ENCODE measurements at regions not wholly inside any gene's neighbourhood (a gene's known extent, or its start where the extent isn't known, plus 50 kb on each side); places are given as distances from the start of the nearest gene placed in this dataset.

DNA sequence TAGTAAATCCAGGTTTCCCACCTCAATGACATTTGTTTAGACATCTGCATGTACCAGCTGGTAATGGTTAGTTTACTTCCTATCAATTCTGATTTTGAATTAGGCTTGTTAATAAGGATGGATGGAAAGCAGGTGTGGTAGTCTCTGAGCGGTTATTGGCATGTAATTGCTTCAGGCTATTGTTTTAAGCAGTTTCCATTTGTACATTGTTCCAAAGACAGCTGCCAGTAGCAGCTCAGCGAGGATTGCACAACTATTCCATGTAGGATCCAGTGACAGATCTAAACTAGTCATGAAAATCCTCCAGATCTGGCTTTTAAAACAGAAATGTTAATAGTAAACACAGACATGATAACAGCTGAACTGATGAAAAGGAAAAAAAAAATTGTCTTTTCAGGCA lies 436.0 kb upstream of the ADARB2 start:
- DNase-seq (ENCODE audit: low spot score) = no peak

DNA sequence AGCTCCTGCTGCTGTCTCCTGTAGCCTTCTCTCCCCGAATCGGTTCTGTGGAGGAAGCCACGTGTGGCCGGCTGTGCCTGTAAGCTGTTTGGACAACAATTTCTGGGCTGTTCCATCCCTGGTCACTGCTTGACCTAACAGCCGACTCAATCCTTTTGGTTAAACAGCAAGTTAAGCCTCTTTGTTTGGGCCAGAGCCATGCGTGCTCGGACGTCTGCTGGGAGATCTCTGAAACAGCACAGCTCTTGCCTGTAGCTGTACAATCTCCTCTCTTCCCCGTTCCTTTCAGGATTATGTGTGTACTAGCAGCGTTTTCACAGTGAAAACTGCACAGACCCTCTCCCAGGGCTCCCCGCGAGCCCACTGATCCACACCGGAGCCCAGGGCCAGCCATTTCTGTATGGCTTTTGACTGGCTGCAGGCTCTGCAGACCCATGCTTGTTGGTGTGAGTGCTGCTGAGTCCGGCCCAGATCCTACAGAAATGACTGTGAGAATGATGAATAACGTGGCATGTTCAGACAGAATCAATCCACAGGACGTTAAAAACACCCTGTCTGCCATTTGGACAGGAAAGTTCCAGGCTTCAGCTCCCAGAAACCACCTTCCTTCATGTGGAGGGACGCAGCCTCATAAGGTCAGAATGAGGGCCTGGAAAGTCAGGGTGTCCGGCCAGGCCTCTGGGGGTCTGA lies 428.6 kb upstream of the ADARB2 start:
- no peak for DNase-seq (ENCODE audit: low spot score)

DNA sequence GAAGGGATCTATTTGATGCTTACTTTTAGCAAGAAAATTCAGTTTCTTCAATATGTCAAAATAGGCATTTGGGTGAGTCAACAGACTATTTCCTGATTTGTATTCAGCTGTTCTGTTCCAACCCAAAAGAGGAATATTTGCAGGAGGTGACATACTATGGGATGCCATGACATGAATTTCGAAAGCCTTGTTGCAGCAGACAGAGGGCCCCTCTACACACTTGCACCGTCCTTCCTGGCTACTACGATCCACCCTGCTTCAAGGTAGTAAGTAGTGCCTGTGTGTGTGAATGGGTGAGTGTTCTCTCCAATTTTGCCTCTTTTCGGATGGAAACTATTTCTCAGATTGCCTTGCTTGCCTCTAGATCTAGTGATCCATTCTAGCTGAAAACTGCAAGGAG lies 413.0 kb upstream of the ADARB2 start:
- no peak for DNase-seq (ENCODE audit: low spot score)

DNA sequence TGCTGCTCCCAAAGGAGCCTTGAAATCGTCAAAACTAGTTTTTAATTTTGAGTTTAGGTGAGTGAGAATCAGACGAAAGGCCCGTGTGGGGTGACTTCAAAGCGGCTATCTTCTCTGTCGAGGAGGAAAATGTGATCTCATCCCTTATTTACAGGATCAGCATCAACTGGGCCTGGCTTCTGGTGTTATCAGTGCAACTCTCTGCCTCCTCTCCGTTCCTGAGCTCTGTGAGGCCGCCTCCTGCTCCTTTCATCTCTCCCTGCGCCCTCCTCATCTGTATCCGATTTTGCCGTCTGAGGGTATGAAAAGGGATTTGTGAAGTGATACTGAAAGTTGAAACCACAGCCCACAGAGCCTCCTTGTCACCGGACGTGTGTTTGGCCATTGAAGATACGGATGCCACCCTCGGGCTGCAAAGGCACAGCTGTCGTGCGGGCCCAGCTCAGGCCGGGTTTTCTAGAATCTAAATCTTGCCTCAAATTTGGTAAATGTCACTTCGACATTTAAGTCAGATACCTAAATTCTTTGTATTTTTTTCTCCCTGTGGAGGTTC lies 408.7 kb upstream of the ADARB2 start:
- no peak for DNase-seq (ENCODE audit: low spot score)

DNA sequence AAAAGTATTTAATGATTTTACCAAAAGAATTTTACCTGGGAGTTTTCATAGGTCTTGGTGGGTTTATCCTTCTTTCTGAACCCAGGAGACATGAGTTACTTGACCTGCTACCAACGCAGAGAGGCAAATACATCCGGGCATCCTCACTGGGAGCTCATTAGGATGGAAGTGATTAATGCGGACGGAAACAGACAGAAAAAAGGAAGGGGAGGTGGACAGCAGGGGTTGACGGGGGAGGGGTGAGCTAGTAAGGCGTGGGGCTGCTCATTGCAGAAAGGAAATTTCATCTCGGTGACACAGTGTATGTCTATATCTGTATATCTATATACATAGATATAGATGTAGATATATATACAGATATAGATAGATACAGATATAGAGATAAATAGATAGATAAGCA lies 408.2 kb upstream of the ADARB2 start:
- no peak for DNase-seq (ENCODE audit: low spot score)

DNA sequence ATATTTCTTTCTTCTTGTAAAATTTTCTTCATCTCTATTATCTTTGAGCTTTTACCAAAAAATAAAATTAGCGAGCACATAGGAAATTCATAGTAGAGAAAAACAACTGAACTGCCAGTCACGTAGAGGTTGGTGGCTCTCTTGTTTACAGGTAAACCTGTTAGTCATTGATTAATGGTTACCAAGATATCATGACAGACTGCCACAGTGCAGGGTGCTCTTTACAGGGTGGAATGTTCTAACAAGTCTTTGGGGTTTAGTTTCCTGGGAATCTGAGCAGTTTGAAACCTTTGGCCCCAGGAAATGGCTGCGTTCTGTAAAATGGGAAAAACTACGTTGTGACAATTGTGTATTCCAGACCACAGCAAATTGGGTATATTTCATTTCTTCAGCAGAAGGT lies 407.3 kb upstream of the ADARB2 start:
- no peak for DNase-seq (ENCODE audit: low spot score)

DNA sequence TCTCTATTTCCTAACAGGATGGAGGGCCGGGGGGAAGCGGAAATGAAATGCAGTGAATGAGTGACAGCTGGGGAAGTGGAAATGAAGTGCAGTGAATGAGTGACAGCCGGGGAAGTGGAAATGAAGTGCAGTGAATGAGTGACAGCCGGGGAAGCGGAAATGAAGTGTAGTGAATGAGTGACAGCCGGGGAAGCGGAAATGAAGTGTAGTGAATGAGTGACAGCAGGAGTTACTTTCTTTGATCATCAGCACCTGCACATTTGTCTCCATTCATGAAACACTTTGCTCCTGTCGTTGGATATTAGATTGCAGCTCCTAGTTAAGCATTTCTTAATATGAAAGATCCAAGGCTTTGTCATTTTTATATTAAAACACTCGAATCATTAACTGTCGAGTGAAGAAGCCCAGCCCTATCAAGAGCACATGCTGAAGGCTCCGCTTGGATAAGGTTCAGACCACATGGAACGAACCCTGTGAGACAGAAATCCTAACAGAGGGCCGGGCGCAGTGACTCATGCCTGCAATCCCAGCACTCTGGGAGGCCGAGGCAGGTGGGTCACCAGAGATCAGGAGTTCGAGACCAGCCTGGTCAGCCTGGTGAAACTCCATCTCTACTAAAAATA lies 406.0 kb upstream of the ADARB2 start:
- DNase-seq (ENCODE audit: low spot score) = no peak

DNA sequence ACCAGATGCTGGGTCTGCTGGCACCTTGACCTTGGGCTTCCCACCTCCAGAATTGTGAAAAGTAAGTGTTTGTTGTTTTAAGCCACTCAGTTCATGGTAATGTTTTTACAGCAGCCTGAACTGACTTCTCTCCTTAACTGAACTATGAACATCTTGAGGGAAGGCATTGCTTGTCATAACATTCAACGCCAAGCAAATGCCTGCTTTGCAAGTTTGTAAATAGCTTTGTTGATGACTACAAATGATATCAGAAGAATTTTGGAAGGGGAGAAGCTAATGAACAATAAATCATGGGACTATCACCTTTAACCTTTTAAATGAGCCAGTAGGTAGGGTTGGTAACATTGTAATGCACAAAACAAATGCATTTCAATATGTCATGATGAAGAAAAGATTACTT lies 402.4 kb upstream of the ADARB2 start:
- DNase-seq (ENCODE audit: low spot score) = no peak

DNA sequence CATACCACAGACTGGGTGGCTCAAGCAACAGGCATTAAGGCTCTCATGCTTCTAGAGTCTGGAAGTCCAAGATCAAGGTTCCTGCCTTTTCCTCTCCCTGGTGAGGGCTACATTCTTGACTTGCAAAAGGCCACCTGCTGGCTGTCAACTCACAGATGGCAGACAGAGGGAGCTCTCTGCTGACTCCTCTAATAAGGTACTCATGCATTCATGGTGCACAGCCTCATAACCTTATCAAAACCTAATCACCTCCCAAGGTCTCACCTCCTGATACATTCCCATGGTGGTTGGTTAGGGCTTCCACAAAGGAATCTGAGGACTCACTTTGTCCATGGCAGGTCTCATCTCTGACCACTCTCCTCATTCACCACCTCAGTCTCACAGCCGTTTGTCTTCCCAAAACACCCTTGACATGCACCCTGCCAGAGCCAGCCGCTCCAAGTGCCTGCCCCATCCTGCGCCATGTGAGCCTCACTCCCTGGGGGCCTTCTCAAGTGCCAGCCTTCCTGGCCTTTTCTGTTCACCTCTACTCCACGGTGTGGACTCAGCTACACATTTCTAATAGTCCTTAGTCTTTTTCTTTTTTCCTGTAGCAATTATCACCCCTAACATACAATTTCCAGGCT lies 400.3 kb upstream of the ADARB2 start:
- DNase-seq (ENCODE audit: low spot score) = no peak

DNA sequence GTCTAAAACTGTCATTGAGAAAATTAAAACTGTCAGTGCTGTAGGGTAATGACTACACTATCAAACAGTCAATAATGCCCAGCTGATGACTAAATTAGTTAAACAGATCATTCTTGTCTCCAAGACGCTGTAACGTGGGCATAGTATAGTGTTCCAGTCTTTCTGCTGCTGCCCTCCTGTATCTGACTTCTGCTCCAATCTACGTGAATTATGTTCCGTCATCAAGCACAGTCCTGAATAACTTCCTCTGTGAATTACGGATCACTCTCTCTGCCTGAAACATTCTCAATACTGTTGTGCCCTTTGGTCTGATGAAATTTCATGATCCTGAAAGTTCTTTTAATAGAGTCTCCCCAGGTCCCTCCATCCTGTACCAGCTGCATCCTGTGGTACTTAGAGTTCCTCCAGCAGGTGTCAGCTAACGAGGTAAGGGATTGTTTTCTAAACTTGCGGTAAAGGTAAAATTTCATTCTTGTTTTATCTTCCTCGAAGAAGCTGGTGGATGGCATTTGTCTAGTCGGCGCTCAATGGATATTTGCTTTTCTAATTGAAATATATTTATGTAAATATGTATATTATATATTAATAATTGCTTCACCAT lies 393.5 kb upstream of the ADARB2 start:
- no peak for DNase-seq (ENCODE audit: low spot score)

DNA sequence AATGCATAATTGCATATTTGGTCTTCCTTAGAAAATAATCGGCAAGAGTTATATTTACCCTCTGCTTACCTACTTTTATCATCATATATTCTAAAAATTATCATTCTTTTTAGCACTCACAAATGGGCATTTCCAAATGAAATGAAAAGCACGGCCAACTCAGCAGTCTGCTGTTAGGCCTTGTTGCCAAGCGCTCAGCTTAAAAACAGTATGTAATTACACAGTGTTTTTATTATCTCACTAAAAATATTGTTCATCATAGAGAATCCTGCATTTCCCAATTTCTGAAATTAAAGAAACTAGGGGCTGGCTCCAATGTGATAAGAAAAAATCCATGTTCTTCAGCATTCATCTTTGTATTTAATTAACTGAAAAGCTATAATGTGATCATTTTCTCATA lies 391.7 kb upstream of the ADARB2 start:
- no peak for DNase-seq (ENCODE audit: low spot score)

DNA sequence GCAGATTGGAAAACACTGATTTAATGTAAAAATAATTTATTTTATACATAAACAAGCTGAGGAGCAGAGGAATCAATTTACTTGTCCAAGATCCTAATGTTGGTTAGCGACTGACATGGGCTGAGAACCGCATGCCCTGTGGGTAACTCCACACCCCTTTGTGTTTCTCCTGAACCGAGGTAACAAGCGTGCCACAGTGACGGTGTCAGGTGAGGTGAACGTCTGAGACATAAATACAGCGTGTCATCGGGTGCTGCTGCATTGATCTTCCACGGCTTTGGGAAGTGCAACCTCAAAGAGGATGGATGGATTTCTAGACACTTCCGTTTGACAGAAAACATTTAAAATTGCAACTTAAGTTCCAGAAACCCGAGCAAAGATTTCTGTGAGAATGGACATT lies 386.8 kb upstream of the ADARB2 start:
- DNase-seq (ENCODE audit: low spot score) = no peak

DNA sequence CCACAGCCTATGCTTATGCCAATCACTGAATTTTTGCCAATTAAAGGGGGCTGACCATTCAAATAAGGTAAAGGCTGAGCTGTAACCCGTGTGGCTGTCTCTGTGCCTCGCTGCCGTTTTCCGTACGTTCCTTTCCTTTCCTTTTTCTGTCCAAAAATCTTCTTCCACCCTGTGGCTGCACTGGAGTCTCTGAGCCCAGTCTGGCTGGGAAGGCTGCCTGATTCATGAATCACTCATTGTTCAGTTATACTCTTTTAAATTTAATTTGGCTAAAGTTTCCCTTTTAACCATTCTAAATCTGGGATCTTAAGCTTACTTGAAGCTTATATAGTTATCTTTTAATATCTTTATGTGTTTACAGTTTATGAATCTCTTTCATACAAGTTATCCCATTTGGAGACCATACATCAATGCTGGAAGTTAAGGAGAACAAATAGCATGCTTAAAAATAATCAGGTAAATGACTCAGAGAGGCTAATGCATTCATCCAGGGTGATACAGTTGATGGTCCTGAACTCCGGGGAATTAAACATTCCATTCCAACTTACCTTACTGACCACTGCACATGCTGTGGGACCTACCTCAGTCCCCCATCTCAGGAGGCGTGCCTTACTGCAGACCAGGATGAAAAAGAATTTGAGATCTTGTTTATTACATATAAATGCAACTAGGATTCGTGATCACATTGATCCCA lies 385.3 kb upstream of the ADARB2 start:
- no peak for DNase-seq (ENCODE audit: low spot score)

DNA sequence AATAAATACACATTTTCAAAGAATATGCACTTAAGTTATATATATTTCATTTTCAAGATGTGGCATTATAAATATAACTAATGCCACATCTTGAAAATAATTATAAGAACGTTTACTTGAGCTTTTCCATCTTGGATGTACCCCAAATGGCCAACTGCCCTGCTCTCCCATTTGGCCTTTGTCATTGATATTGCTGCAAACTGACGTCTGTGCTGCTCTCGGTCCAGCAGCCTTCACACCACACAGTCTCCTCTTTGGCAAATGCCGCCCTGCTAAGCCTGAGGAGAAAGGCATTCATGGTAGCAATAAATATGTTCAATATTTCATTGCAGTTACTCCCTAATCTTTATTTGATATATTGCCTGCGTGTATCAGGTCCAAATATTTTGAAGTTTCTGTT lies 384.6 kb upstream of the ADARB2 start:
- DNase-seq (ENCODE audit: low spot score) = no peak

DNA sequence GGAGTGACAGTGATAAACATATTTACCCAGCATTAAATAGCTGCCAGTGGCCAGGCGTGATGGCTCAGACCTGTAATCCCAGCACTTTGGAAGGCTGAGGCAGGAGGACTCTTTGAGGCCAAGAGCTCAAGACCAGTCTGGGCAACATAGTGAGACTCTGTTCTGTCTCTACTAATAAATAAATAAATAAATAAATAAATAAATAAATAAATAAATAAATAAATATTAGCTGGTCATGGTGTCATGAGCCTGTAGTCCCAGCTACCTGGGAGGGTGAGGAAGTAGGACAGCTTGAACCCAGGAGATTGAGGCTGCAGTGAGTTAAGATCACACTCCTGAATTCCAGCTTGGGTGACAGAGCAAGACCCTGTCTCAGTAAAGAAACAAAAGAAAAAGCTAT lies 384.0 kb upstream of the ADARB2 start:
- no peak for DNase-seq (ENCODE audit: low spot score)

DNA sequence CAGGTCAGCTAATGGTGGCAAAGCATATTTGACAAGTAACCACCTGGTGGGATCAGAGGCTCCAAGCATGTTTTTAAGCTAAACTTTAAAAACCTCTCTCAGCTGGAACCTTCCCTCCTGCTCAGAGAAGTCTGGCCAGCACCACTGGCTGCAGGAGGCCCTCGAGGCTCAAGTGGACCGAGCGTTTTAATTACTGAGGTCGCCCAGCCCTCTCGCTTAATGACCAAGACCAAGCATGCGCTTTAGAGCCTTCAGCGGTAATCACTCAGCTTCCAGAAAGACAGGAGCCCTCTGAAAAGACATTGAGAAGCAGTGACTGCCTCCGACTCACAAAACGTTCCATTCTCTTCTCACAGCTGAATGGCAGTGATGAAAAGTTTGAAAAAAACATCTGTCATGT lies 383.4 kb upstream of the ADARB2 start:
- no peak for DNase-seq (ENCODE audit: low spot score)

DNA sequence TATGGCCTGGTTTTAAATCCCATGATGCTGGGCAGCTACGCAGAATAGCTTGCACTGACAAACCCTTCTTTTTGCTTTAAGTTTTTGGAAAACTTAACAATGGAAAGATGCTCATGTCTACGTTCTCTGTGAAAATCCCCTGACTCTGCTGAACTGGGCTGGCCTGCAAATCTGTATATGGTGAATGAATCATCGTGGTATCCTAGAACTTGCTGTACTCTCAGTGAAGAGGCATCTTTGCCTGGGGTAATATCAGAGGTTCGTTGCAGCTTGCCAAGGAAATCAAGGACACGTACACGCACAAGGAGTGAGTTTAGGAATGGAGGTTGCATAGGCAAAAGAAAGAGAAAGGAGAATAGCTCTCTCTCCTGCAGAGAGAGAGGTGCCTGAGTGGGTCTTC lies 382.0 kb upstream of the ADARB2 start:
- no peak for DNase-seq (ENCODE audit: low spot score)

DNA sequence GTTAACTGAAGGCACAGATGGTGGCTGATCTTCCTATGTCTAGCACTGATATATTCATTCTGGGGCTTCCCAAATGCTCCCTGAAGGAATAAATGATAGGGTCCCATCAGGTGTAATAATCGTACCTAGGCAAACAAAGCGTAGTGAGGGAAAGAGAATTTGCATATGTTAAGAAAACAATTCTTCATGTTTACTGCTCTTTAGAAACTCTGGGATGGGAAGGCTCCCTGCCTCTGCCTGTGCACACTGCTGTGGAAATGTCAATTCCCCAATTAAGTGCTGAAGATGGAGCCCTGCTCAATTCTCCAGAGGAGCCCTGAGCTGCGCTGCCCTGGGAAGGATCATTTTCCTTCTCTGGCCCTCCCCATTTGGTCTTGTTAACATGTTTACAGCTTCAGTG lies 380.9 kb upstream of the ADARB2 start:
- no peak for DNase-seq (ENCODE audit: low spot score)

DNA sequence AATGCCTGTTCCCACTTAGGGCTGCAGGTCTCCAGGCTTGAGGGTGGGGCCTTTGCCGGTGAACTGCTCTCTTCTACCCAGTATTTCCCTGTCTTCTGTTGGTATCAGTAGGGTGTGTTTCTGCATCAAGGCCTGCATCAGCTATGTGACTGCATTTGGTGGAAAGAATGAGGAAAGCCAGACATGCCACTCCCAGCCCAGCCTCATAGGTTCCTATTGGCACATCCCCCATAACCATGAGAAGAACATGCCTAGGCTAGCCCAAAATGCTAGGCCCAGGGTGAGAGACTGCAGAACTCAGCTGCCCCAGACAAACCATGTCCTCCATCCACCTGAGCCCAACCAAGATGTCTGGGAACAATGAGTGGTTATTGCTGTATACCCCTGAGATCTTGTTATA lies 380.3 kb upstream of the ADARB2 start:
- DNase-seq (ENCODE audit: low spot score) = no peak

DNA sequence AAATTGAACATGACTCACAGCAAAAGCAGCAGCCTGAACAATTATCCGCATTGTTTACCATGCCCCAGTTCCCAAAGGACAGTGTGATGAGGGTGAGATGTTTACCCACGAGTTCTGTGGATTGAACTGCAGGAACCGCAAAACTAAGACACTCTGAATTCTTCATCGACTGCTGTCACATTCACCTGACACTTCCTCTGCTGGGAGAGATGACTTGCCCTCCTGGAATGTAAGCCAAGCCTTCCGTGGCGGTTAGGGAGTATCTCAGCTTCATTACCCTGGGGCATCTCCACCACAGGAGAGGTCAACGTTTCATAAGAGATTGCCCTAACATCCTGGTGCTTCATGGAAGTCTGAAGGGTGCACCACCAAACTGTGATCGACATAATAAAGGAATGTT lies 374.6 kb upstream of the ADARB2 start:
- no peak for DNase-seq (ENCODE audit: low spot score)

DNA sequence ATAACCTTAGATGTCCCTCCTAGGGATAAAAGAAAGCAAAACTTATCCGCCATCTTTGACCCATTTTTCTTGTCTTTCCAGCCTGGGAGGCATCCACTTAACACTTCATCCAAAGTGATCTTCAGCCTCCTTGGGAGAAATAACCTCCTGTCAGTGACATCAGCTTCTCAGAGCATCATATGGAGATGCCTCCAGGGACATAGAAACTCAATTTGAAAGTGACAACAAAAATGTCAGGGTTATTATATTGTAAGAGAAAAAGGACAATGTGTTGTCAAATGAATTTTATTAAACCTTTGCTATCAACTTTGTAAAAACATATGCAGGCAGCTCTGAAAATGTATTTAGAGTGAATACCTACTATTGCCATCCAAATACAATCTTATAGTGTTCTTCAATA lies 371.2 kb upstream of the ADARB2 start:
- no peak for DNase-seq (ENCODE audit: low spot score)

DNA sequence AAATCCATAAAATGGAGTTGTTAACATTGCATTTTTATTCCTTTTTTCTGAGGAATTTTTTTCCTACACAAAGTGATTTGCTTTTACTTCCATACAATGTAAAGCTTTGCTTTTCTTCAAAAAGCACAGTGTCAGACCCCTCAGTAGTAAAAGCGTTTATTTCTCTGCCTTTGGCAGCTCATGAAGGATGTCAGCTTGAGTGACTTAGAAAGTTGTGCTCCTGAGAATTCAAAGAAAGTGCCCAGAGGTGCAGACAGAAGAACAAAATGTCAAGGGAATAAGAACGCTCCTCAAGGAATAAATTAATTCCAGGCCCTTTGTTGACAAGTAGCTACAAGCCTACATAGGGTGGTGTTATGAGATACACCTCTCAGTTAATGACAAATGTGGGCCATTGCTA lies 369.3 kb upstream of the ADARB2 start:
- DNase-seq (ENCODE audit: low spot score) = no peak

DNA sequence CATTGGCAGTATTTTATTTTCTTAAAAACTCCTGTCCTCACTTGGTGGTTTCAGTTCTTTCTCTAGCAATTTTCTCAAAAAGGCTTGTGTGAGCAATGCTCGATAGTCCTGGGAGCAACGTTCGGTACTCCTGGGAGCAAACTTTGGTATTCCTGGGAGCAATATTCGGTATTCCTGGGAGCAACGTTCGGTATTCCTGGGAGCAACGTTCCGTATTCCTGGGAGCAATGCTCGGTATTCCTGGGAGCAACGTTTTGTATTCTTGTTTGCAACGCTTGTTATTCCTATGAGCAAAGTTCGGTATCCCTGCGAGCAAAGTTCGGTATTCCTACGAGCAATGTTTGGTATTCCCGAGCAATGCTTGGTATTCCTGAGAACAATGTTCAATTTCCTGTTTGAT lies 362.0 kb upstream of the ADARB2 start:
- DNase-seq (ENCODE audit: low spot score) = no peak

Data from germinal center (tissue), 1 donor.